Transverse colon (tissue), 4 donors: ENCODE measurements at regions not wholly inside any gene's neighbourhood (a gene's known extent, or its start where the extent isn't known, plus 50 kb on each side); places are given as distances from the start of the nearest gene placed in this dataset.

Experiments
- DNase-seq: peaks from one replicate; pipeline ENCODE4 v3.0.0-alpha.2; 2019
- H3K27ac ChIP-seq, 4 donors: fragments of 200-600 bp; sonication (generic); 2 replicates each; pipeline ENCODE4 v1.5.1; 2016 to 2018; ENCODE audit warnings: inconsistent platforms in 4 of 4
- H3K27me3 ChIP-seq: fragments of 200-600 bp; sonication (generic); 2 replicates; pipeline ENCODE4 v1.5.1; 2017; ENCODE audit warnings: inconsistent platforms
- H3K36me3 ChIP-seq, 4 donors: fragments of 200-600 bp; sonication (generic); 2 replicates each; pipeline ENCODE4 v1.5.1; 2017 to 2019; ENCODE audit warnings: inconsistent platforms in 4 of 4
- H3K4me1 ChIP-seq, 4 donors: fragments of 200-600 bp; sonication (generic); 2 replicates each; pipeline ENCODE4 v1.5.1; 2017 to 2020; ENCODE audit warnings: inconsistent platforms in 4 of 4
- H3K4me3 ChIP-seq, 4 donors: fragments of 200-600 bp; sonication (generic); 1 replicate in 1 of 4; 2 replicates in 3 of 4; pipeline versions ENCODE4 v1.5.1 to v1.6.1; 2017 to 2019; ENCODE audit warnings: inconsistent platforms in 4 of 4
- H3K9me3 ChIP-seq, 2 donors: fragments of 200-600 bp; sonication (generic); 2 replicates each; pipeline ENCODE4 v1.5.1; 2017 to 2019; ENCODE audit warnings: inconsistent platforms in 2 of 2
- CTCF ChIP-seq, 5 experiments: fragments of 200-600 bp in 3 of 5; fragments of 450-650 bp in 2 of 5; sonication (generic) in 3 of 5; IDR thresholded peaks; 1 replicate in 2 of 5; 2 replicates in 3 of 5; pipeline ENCODE4 v1.5.1; 2016 to 2017; ENCODE audit warnings: antibody characterized with exemption in 5 of 5, inconsistent platforms in 3 of 5, mild to moderate bottlenecking in 2 of 5, moderate library complexity in 1 of 5
- EP300 ChIP-seq: sonication (generic); formaldehyde crosslinking; IDR thresholded peaks from one replicate; pipeline ENCODE4 v1.6.1; 2017; ENCODE audit warnings: antibody characterized with exemption, low read depth
- POLR2A ChIP-seq: fragments of 450-650 bp; IDR thresholded peaks from one replicate; pipeline ENCODE4 v1.6.1; 2016; ENCODE audit warnings: antibody characterized with exemption, mild to moderate bottlenecking, moderate library complexity
- POLR2AphosphoS5 ChIP-seq, 3 donors: sonication (generic); formaldehyde crosslinking; IDR thresholded peaks; one replicate each; pipeline ENCODE4 v1.6.1; 2016; ENCODE audit warnings: antibody characterized with exemption in 3 of 3
- WGBS, 2 donors: methylation state at CpG; one replicate each; pipeline ENCODE4 v1.1.5; 2018; ENCODE audit warnings: low coverage in 1 of 2; 5-methylcytosine and 5-hydroxymethylcytosine counted together
- in situ Hi-C, 4 donors: fragments of 200-750 bp; cut with MboI; loops; one replicate each; pipeline versions ENCODE4 v1.15.0 to v1.15.1; 2017; ENCODE audit warnings: low sequenced_read_pairs in 3 of 4, low pct_ligation_motif_present in 1 of 4, low pct_unique_long_range_greater_than_20kb in 1 of 4
- intact Hi-C: fragments of 100-400 bp; cut with DNase I; formaldehyde crosslinking; loops from one replicate; pipeline ENCODE4 v1.15.1; 2023; ENCODE audit warnings: low total_unique reads

GRCh38 chr3:70658513-70659310, 346.3 kb upstream of the MDFIC2 start:
- Histone ChIP-seq H3K9me3 (no peaks in the 10 kb centered on the region), H3K27ac (no peak overlapping the region), H3K36me3 (no peaks in the 10 kb centered on the region), H3K4me1 (no peaks in the 10 kb centered on the region), H3K4me3 (no peak overlapping the region), H3K27me3 (no peaks in the 10 kb centered on the region)
- intact Hi-C loops (no loop called here), in situ Hi-C loops (no loop called here)
- WGBS, 2 donors, result 75 to 81% methylated on average over 4 to 11 of the region's 11 CpGs
- DNase-seq, result no peak
- no peak for TF ChIP-seq CTCF (IDR thresholded peaks at IDR 0.05)

- no peaks in the 10 kb centered on the region for H3K27me3 ChIP-seq
- H3K9me3 ChIP-seq, result no peaks in the 10 kb centered on the region
- no peak overlapping the region for H3K27ac ChIP-seq
- H3K36me3 ChIP-seq, result no peaks in the 10 kb centered on the region
- H3K4me1 ChIP-seq, result no peaks in the 10 kb centered on the region
- TF ChIP-seq CTCF (IDR thresholded peaks at IDR 0.05) (no peak), EP300 (no peak)
- no peak for DNase-seq
- intact Hi-C loops, result no loop called here
- no peak overlapping the region for H3K4me3 ChIP-seq
- 59 to 69% methylated on average over 1 to 2 of the region's 2 CpGs for WGBS, 2 donors
- in situ Hi-C loops, result no loop called here
Observed at GRCh38 chr3:70657454-70657853, 345.0 kb upstream of the MDFIC2 start.

GRCh38 chr3:70647823-70648222, 335.4 kb upstream of the MDFIC2 start:
- no peak overlapping the region for H3K27ac ChIP-seq
- no peaks in the 10 kb centered on the region for H3K36me3 ChIP-seq

GRCh38 chr3:70647094-70647493, 334.7 kb upstream of the MDFIC2 start:
- WGBS, 2 donors, result 61 to 66% methylated on average over 2 of the region's 2 CpGs
- Histone ChIP-seq H3K4me3 (no peak overlapping the region), H3K36me3 (no peaks in the 10 kb centered on the region), H3K4me1 (no peaks in the 10 kb centered on the region), H3K27ac (no peak overlapping the region), H3K27me3 (no peaks in the 10 kb centered on the region), H3K9me3 (no peaks in the 10 kb centered on the region)
- intact Hi-C loops, result no loop called here
- in situ Hi-C loops, result no loop called here
- TF ChIP-seq POLR2AphosphoS5 (IDR thresholded peaks at IDR 0.05) (no peak), POLR2A (no peak), EP300 (no peak), CTCF (IDR thresholded peaks at IDR 0.05) (no peak)
- no peak for DNase-seq

More at GRCh38 chr3:70647823-70648222, 335.4 kb upstream of the MDFIC2 start:
- in situ Hi-C loops (no loop called here), intact Hi-C loops (no loop called here)
- TF ChIP-seq CTCF (IDR thresholded peaks at IDR 0.05) (no peak), EP300 (no peak), POLR2A (no peak), POLR2AphosphoS5 (IDR thresholded peaks at IDR 0.05) (no peak)
- no peaks in the 10 kb centered on the region for H3K4me1 ChIP-seq
- 88% methylated on average over 2 of the region's 2 CpGs; no CpG with 5 or more reads in 1 of the 2 donors for WGBS, 2 donors
- H3K4me3 ChIP-seq, result no peak overlapping the region
- H3K9me3 ChIP-seq, result no peaks in the 10 kb centered on the region
- DNase-seq, result no peak
- H3K27me3 ChIP-seq, result no peaks in the 10 kb centered on the region
